GM18498 (cell line): ENCODE measurements at regions not wholly inside any gene's neighbourhood (a gene's known extent, or its start where the extent isn't known, plus 50 kb on each side); places are given as distances from the start of the nearest gene placed in this dataset.

Experiments used
- ATAC-seq: cut with Tn5 transposase; IDR thresholded peaks from one replicate; pipeline ENCODE4 v1.9.1; 2021; ENCODE audit warnings: mild to moderate bottlenecking, moderate library complexity; ENCODE audit not compliant: unreplicated experiment

GRCh38 chr12:115859231-115859630, 418.3 kb downstream of the MED13L start:
- no peak for ATAC-seq

DNA sequence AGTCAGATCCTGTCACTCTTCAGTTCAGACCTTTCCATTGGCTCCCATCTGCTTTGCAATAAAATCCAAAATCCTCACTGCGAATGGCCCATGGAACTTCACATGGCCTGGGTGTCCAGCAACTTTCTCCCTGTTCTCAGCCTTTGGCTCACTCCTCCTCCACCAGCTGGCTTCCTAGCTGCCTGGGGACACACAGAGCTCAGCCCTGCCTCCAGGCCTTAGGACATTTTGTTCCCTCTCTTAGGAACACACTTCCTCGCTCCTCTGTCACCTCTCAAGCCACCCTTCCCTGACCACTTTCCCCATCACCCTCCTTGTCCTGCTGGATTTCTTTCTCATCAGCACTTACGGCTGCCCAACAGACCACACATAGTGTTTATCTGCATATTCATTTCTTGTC, 419.6 kb downstream of the MED13L start:
- ATAC-seq, result no peak

DNA sequence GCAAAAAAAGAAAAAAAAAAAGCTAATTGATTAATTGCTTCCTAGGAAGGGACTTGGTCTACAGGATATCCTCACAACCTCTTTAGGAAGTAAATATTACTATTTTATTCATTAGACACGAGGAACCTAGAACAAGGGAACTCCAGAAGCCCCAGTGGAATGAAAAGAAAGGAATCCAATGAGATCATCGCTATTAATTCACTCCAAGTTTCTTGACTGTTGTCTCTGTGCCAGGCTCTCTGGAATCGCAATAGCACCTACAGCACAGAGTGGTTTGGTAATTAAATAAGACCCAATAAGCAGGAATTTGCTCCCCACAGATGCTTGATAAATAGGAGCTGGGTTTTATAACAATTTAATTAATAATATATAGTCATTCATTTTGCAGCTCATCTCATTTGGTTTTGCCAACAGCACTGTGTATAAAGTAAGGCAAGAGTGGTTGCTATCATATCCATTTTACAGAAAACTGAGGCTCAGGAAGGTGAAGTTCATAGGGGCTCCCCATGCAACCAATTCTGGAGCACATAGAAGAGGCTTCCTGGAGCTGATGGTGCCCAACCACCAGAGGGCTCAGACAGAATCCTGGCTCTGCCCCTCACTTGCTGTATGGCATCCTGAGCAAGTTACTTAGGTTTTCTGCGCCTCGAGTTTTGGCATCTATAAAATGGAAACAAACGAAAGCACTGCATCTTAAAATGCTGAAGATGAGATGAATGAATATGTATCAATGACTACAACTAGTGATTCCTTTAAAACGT, 420.2 kb downstream of the MED13L start:
- no peak for ATAC-seq

- no peak for ATAC-seq
Measured at GRCh38 chr12:115852054-115852453, 425.4 kb downstream of the MED13L start.

DNA sequence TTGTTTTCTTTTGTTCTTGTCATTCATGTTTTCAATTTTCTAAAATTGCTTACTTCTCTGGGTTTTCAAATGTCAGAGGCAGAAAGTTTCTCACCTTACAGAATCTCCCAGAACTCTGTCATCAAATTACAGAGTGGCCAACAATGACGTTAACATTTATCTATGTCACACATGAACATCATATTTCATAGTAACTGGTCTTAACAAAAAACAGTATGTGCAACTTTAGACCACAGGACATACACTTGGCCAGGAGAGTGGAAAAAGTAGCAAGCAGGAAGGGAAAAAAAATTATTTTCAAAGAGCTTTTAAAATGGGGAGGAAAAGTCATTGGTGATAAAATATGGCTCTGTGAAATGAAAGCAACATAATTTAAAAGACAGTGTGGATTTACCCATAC, 426.5 kb downstream of the MED13L start:
- ATAC-seq, result no peak

DNA sequence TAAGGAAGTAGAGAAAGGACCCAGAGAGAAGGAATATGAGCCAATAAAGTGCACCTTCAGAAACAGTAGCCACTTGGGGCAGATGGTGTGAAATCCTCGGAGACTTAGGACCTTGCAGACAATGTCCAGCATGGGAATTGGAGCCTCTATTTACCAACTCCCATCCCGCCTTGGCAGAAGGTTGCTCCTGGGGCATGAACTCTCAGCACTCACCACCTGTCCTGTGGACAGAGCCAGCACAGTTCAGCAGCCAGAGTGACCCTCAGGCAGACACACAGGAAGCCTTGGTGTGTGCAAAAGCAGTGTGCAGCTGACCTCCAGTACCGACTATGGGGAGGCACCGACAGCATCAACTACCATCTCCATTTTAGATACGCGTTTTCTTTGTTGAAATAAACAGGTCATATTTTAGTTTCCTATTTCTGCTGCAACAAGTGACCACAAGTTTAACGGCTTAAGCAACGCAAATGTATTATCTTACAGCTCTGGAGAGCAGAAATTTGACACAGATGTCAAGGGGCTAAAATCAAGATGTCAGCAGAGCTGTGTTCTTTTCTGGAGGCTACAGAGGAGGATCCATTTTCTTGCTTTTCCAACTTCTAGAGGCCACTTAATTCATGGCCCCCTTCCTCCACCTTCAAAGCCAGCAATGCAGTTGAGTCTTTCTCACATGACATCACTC, 428.1 kb downstream of the MED13L start:
- no peak for ATAC-seq

- no peak for ATAC-seq
Measured at GRCh38 chr12:115847398-115847797, 430.1 kb downstream of the MED13L start.

DNA sequence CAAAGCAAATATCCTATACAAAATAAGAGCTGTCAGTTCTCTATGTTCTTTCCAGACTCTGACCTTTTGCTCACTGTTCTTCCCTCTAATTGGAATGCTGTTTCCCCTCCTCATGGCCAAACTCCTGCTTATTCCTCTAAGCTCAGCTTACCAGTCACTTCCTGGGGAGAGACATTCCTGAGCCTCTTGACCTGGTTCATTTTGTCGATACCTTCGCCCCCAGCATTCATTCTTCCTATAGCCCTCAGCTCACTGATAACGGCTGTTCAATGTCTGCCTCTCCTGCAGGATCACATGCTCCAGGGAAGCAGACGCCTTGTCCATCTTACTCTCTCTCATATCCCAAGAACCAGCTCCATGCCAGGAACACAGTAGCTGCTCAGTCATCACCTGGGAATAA, 431.0 kb downstream of the MED13L start:
- no peak for ATAC-seq

- no peak for ATAC-seq
Measured at GRCh38 chr12:115840159-115840558, 437.3 kb downstream of the MED13L start.

- ATAC-seq, result no peak
Measured at GRCh38 chr12:115838952-115839351, 438.5 kb downstream of the MED13L start.

GRCh38 chr12:115837220-115837619, 440.3 kb downstream of the MED13L start:
- no peak for ATAC-seq

DNA sequence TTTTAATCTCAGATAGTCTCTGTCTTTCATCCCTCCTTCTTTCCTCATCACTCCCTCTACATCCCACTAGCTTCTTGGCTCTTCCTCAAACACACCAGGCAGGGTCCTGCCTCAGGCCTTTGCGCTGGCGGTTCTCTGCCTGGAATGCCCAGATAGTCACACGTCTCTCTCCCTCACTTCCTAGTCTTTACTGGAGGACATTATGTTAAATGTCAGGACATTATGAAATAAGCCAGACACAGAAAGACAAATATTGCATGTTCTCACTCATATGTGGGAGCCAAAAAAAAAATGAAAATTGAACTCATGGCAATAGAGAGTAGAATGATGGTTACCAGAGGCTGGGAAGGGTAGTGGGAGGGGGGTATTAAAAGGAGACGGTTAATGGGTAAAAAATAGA, 442.0 kb downstream of the MED13L start:
- ATAC-seq, result no peak

DNA sequence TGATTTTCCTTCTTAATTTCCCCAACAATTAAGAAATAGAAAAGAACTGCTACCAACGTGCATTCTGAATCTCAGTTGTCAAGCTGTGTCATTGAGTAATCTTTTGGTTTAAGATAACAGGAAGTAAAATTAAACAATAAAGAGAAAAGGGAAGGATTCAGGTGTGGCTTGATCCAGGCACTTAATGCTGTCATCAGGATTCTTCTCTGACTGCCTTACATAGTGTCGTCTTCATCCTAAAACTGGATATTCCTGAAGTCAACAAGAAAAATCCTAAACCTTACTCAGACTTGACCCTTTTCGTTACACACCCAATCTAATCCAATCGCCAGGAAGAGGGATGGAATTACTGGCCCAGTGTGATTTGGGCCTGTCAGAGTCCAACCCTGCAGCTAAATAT, 443.8 kb downstream of the MED13L start:
- no peak for ATAC-seq

GRCh38 chr12:115830633-115831032, 446.9 kb downstream of the MED13L start:
- ATAC-seq, result no peak

DNA sequence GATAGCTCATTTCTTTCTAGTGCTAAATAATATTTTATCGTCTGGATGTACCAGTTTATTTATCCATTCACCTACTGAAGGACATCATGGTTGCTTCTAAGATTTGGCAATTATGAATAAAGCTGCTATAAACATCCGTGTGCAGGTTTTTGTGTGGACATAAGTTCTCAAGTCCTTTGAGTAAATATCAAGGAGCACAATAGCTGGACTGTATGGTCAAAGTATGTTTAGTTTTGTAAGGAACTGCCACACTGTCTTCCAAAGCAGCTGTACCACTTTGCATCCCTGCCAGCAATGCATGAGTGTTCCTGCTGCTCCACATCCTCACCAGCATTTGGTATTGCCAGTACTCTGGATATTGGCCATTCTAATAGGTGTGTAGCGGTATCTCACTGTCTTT, 447.4 kb downstream of the MED13L start:
- no peak for ATAC-seq

DNA sequence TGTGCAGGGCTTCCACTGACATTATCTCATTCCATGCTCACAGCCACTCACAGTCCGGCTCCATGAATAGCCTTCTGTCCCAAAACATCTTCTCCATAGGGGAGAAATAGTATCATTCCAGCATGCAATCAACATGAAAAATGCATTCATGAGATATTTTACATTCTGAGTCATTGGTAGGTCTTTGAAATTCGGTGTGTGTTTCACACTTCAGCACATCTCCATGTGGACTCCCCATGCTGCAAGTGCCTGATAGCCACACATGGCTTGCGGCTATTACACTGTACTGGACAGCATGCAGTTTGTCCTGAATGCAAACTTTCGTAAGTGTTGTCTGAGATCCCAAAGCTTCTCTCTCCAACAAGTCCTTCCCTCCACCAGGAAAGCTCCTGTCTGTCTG, 449.3 kb downstream of the MED13L start:
- no peak for ATAC-seq

- ATAC-seq, result no peak
Measured at GRCh38 chr12:115824936-115825602, 452.4 kb downstream of the MED13L start.

DNA sequence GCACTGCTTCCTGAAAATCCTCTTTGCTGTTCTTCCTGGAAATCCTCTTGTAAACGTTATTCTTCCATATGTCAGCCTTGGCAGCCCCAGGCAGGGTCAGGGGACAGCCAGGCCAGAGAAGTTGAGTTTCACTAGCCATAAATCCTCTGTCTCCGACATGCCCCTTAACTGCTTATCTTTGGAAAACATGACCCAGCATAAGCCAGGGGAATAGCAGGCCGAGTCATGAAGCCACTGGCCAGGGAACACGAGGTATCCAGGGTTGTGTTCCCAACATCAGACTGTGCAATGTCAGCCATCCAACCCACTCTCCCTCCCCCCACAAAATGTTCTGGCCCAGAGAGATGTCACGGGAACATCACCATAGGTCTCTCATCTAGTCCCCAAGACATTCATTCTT, 453.9 kb downstream of the MED13L start:
- ATAC-seq, result no peak

DNA sequence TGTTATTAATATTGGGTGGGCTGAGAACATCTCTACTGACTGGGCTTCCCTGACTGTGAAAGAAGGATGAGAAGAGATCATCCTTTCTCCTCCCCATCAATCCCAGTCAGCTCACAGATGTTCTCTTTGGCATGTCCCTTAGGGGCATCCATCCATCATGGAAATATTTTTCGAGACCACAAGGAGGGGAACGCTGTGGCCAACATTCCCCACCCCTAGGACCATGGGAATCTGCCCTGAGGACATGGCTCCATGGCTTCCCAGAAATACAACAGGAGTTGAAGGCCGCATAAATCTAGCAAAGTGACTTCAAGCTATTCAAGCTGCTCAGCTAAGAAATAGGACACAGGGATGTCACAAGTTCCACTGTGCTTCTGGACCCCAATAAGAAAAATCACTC, 456.8 kb downstream of the MED13L start:
- no peak for ATAC-seq

DNA sequence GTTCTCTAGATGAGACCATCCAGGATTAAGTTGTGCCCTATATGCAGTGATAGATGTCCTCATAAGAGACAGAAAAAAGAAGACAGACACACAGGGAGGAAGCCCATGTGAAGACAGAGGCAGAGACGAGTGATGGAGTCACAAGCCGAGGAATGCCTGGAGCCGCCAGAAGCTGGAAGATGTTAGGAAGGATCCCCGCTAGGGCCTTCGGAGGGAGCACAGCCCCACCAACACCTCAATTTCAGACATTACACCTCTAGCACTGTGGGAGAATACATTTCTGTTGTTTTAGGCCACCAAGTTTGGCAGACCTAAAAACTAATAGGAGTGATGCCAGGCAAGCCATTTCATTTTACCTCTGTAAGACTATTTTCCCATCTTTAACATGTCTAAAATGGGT, 458.5 kb downstream of the MED13L start:
- no peak for ATAC-seq

DNA sequence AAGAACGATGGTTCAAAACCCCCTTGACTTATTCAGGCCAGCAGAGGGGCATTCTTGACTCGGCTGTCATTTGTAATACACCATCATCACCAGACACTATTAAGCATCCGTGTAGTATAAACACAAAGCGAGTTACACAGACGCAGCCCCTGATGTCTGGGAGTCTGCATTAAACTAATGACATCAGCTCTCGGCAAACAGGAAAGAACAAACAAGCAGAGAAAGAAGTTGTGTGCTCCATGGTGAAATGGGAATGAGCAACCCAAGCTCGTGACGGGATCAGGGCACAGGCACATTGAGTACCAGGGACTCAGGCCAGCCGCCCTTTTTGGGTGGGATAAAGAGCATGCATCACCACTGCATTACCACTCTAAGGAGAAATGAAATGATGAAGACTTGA, 460.1 kb downstream of the MED13L start:
- ATAC-seq, result no peak

DNA sequence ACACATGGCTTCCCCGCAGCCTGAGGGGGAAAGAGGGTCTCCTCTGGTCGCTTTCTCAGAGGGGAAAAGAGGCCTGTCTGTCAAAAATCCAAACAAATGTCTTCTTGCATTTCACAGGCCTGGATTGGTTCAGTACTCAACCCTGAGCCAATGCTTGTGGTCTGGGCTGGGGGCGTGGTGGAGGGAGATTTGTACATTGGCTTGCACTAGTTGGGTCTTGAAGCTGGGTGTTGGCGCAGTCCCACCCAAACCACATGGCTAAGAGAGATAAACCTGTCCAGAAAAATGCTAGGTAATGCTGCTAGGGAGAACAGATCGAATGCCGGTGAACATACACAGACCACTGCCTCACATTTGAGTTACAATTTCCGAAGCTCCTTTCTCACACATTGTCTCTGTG, 461.6 kb downstream of the MED13L start:
- ATAC-seq, result no peak
